ENCODE measurements at regions not wholly inside any gene's neighbourhood (a gene's known extent, or its start where the extent isn't known, plus 50 kb on each side); places are given as distances from the start of the nearest gene placed in this dataset.

DNA sequence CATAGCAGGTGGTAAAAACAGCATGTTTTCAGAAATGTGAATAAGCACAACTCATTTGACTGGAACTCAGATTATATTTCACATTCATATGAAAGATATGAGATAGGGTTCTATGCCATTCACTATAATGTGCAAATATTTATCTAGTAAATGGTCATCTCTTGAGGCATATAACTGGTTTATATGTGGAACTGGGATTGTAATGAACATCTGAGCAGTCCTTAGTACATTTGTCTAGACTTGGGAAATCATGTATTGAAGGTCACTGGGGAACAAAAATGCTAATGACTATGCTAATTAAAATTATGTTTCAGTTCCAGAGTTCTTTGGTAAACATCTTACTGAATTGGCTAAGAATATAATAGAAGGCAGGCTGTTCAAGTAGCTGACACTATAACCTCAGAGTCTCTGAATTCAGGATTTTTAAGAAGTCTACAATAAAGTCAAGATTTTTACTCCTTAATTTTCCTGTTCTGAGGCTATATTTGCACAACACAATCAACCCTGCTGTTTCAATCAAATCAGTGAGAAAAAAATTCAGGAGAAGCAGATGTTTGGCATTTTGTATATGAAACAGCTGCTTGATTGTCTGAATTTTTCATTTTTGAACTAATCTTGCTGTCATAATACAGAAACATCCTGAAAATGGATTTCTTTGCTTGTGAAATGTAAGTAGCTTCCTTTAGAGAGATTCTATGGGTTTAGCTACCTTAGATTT lies 244.8 kb upstream of the RGS18 start:
- DNase-seq = no peak

DNA sequence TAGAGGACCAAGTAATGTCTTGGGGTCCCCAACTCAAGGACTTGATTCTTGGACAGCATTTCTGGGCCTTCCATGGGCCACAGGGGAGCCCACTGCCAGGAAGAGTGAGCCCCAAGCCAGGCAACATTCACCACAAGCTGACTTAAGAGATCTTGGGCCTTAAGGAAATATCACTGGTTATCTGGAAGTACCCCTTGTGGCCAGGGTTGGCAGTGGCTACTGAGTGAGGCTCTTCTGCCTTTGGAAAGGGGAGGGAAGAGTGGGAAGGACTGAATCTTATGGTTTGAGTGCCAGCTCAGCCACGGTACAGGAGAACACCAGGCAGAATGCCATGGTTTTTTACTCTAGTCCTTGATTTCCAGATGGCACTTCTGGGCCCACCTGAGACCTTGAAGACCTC lies 228.9 kb upstream of the RGS18 start:
- DNase-seq = no peak

DNA sequence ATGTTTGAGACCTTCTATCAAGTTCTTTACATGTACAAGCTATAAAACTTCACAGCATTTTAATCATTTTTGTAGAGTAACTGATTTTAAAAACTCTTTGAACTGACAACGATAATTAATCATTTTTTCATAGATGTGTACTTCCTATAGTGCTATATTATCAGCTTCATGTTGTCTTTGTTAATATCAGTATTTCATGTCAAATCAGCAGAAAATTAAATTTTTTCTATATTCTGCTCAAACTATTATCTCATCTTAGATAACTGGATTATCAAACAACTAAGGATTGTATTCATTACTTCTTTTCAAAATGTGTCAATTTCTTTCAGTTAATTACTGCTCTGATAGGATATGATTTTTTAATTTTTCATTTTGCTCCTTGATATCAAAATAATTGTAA lies 214.6 kb upstream of the RGS18 start:
- no peak for DNase-seq

DNA sequence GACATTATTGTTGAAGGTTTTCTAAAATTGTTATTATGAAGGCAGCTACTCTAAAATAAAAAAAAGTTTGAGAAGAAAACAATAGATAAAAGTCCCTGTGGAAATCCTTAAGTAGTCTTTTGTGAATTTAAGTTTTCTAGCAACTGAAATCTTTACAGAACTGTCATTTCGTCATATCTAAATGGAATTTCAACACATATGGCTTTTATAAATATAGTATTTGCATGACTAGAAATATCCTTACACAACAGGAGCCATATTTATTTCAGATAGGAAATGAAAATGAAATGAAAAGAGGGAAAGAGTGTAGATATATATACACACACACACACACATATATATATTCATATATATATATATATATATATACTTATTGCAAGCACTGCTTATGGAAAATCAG lies 204.7 kb upstream of the RGS18 start:
- DNase-seq = peak; percentile 12

DNA sequence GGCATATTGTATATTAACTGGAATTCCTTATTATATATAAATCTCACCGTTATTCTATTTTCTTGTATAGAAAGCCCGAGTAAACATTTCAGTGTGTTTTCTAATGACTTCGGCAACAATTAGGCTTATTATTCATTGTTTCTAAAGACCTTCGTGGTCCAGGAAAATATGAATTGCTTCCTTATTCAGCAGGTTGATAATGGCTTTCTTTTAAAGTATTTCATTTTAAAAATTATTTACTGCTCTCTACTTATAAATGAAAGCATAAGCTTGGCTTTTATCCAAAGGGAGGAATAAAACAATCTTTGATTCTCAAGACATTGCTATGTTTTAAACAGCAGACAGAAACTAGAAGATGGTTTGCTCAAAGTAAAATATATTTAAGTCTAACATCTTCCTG lies 198.4 kb upstream of the RGS18 start:
- no peak for DNase-seq

DNA sequence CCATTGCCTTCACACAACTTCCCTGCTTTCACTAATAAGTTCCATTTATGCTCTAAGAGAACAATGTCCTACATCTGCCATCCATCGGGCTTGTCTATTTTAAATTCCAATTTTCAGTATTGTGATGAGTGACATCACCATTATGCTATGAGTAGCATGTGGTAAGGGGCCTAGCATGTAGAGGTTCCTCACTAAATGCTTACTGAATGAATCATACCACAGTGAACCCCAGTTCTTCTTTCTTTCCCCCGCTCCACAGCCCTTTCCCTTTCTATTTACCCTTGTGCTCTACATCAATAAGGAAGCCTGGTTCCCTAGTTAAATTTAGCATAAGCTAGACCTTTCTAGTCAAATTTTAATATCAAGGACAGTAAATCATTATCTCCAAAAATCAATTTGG lies 195.0 kb upstream of the RGS18 start:
- DNase-seq = peak; percentile 2

DNA sequence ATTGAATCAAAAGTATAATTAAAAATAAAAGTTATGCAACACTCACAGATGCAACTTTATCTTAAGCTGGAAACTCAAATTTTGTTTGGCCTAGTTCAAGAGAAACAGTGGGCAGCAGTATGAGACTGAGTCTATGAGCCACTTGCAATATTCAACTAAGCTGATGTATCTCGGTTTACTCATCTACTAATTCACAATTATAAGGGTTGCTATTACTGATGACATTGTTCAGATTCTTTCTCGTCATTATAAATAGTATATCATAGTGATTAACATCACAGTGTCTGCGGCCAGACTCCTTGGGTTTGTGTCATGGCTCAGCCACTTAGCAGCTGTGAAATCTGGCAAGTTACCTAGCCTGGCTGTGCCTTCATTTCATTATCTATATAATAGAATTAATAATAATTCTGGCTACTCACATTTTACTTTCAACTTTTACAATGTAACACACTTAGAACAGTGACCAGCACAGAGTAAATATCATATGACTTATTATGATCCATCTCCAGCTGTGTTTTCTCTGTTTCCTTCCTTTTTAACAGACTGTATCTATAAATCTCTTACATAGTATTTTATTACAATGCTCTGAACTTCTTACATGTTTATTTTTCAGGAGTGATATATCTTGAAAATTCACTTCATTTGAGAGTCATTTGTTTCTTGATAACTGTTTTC lies 194.3 kb upstream of the RGS18 start:
- no peak for DNase-seq

DNA sequence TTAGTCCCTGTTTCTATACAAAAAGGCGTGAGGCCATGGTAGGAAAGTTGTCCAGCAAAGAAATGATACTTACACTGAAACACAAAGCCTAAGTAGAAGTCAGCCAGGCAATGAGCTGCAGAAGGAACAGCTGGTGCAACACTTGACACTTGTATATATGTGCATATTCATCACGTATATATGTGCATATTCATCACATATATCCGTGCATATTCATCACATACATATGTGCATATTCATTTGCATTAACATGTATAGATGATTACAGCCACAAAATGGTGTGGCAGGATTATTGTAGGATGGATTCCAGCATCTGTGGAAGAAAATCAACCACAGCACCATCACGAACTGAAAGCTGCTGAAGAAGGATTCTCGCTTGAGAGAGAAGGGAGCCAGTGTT lies 189.0 kb upstream of the RGS18 start:
- no peak for DNase-seq

DNA sequence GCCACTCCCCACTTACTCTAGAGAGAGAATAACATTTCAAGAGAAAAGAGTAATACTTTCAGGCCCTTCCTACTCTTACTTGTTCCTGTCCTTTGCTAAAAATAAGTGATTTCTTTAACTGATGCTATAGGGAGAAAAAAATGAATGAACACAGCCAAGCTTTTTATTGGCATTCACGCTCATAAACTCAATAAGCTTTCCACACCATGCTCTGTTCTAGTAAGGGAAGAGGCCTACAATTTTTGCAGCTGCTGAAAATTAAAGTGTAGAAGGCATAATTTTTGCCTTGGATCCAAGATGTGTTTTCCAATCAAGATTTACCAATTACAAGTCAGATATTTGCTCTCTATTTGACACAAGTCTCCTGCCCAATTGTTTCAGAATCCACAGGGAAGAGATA lies 188.1 kb upstream of the RGS18 start:
- no peak for DNase-seq

DNA sequence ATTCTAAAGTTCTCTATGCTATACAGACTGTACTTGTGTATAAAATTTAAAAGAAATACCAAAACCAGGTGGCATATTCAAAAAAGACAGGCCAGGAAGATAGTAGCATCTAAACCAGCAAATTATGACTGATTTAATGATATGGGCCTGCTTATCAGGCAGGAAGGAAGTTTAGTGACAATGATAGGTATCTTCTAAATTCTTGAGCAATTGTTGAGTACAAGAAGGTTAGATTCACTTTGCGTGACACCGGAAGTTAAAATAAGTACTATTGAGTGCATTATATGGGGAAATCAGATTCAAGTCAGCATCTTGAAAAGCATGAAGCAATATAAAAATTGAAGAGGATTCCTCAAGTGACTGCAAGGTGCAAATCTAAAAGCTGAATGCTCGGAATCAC lies 186.8 kb upstream of the RGS18 start:
- peak; percentile 31 for DNase-seq

DNA sequence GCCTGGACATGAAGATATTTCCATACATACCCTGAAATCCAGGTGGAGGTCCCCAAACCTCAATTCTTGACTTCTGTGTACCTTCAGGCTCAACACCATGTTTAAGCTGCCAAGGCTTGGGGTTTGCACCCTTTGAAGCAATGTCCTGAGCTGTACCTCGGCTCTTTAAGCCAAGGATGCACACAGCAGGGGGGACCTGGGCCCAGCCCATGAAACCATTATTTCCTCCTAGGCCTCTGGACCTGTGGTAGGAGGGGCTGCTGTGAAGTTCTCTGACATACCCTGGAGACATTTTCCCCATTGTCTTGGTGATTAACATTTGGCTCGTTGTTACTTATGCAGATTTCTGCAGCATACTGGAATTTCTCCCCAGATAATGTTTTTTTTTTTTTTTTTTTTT lies 184.3 kb upstream of the RGS18 start:
- DNase-seq = no peak

DNA sequence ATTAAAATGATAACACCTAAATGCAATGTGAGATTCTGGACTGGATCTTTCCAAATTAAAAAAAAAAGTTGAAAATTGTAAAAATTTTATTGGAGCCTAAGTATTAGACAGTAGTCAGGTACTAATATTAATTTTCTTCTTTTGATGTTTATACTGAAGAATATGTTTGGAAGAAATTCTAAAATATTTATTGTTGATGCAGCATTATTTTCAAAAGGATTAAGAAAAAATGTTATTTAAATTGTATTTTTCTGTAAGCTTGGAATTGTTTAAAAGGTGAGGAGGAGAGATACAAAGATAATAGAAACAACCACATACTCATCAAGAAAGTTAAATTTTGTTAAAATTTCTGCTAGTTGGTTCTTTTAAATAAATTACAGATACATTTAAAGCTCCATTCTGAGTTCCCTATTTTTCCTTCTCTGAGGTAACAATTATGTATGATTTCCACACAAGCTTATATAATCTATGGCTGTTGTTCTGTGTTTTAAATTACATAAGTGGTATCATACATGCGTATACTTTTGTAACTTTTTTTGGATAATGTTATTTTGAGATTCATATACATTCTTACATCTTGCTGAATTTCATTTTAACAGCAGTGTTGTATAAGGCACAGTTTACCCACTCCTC lies 180.3 kb upstream of the RGS18 start:
- no peak for DNase-seq

DNA sequence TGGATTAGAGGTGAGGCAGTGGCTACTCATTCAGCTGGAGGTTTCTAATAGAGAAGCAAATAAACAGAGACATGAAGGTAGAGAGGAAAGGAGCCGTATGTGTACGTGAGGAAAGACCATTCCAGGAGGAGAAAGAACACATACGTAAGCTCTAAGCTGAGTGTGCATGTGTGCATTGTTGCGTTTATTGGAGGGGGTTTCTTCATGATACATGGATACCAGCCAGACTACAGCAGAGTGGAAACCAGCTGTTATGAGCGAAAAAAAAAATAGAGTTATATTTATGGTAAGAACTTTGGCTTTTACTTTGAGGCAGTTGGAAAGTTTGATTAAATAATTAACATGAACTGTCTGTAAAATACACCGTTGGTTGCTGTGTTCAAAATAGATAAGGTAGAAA lies 173.4 kb upstream of the RGS18 start:
- no peak for DNase-seq

DNA sequence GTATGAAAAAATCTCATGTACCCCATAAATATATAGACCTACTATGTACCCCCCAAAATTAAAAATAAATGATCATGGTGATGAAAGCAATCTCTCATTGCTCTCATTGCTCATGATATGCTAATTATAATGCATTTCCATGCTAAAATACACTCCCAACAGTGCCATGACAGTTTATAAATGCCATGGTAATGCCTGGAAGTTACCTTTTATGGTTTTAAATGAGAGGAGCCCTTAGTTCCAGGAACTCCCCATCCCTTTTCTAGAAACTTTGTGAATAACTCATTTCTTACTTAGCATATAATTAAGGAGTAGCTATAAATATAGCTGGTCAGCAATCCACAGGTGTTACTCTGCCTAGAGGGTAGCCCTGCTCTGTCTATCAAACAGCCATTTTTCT lies 166.1 kb upstream of the RGS18 start:
- no peak for DNase-seq

DNA sequence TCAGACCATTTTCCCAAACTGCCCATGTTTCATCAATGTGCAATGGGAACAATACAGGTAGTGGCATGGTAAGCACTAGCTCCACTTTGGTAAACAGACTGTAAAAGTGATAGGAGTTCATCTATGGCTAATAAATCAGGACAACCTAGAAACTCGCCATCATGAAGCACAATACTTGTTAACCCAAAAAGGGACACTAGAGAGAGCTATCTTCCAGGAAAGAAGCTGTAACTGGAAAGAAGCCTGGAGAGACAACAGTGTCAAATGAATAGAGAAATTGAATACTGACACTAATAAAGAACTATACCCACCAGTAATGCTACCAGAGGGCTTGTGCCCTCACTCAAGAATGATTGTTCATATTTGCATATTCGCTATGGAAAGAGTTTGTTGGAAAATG lies 164.7 kb upstream of the RGS18 start:
- DNase-seq = peak; percentile 54

DNA sequence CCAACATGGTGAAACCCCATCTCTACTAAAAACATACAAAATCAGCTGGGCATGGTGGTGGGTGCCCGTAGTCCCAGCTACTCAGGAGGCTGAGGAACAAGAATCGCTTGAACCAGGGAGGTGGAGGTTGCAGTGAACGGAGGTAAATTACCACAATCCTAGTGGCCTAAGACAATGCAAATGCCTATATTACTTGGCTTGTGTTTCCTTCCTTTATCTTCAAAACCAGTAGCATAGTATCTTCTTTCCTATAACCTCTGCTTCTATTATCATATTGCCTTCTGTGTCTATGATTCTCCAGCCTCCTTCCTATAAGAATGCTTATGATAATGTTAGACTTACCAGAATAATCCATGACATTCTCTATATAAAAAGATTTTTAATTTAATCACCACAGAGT lies 156.2 kb upstream of the RGS18 start:
- DNase-seq = peak; percentile 7

DNA sequence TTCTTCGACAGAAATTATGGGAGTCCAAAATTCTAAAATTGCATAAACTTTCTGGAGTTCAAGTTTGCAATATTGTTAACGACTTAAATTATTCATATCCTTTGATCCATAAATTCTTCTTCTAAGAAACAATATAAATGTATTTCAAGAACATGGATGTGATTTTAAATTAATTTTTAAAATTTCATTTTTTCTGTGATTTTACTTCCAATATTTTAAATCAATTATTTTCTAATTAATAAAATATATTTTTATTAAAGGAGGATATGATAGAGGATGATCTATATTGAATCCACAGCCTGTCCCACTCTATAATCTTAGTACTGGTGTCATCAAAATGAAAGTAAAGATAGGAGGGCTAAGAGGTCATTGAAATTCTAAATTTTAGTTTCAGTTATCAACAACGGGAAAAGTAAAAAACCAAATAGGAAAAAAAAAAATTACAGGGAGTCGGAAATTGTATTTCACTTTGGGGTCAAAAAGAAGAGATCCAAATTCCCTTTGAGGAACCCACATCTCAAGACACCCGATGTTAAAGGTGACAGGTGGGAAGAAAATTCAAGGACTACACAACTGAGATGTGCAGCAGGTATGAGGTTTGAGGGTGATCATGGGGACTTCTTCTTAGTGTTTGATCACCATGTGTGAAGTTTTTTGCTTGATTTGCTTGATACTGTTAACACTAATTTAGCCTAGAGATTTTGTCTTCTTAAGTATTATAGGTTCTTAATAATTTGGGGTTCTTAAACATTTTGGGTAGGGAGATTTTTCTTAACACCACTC lies 154.8 kb upstream of the RGS18 start:
- no peak for DNase-seq

DNA sequence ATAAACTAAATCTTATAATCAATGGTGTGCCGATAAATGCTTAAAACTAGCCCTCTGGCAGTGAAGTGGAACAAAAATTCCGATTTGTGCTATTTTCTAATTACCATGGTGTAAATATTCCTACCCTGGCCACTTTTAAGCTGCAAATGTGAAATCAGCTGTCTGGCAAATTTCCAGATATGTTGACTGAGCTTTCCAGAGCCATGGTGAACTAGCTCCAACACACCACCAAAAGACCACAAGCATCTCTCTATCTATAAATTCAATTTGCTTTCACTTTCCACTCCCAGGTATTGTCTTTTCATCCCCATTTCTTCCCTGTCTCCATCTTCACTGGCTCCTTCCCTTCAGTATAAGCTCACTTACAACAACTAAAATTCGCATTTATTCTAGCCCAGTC lies 152.3 kb upstream of the RGS18 start:
- DNase-seq = peak; percentile 26

DNA sequence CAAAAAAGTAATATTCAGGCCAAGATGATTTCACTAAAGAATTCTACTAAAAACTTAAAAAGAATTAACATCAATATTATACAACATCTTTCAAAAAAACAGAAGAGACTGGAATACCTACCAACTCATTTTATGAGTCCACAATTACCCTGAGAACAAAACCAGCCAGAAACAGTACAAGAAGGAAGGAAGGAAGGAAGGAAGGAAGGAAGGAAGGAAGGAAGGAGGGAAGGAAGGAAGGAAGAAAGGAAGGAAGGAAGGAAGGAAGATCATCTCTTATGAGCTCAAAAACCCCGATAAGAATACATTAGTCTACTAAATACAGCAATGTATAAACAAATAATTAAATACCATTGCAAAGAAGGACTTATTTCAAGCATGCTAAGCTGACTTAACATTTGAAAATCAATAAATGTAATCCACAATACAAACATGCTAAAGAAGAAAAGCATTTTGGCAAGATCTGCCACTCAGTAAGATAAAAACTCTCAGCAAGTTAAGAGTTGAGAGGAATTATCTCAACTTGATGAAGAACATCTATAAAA lies 149.9 kb upstream of the RGS18 start:
- DNase-seq = no peak

DNA sequence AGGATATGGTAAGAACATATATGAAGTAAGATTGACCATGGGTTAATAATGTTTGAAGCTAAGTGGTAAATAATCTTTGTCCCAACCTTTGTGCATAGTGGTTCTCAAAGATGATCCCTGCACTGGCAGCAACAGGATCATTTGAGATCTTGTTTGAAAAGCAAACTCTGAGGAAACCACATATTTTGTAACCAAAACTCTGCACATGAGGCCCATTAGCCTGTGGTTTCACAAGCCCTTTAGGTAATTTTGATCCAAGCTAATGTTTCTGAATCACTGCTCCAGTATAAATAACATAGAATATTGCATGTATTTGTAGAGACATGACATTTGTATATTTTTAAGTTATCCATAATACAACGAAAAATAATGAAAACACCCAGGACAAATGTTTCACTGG lies 147.9 kb upstream of the RGS18 start:
- DNase-seq = no peak

DNA sequence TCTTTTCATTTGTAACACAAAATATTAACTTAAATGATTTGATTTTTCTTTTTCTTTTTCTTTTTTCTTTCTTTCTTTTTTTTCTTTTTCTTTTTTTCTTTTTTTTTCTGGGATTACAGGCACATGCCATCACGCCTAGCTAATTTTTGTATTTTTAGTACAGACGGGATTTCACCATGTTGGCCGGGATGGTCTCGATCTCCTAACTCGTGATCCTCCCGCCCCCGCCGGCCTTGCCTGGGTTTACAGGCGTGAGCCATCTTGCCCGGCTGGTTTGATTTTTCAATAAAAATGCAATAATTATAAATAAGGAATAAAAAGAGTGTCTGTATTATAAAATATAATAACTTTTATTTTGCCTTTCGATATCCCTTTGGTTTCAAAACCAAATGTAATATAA lies 146.7 kb upstream of the RGS18 start:
- DNase-seq = no peak

DNA sequence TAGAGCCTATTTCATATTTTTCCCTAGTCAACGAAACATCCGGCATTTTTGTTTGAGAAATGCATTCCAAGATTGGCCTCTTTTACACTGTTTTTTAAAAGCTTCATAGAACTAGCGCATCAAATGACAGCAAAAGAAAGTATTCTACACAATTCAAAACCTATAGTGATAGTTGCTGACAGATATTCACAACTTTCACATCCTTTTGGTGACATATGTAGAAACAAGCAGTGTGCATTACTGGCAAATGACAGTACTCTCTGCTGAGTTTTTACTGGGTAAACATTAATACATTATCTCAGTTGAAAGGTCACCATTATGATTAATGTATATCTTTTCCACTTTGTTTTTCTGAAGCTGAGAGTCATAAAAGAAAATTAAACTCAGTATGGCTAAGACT lies 135.4 kb upstream of the RGS18 start:
- no peak for DNase-seq

DNA sequence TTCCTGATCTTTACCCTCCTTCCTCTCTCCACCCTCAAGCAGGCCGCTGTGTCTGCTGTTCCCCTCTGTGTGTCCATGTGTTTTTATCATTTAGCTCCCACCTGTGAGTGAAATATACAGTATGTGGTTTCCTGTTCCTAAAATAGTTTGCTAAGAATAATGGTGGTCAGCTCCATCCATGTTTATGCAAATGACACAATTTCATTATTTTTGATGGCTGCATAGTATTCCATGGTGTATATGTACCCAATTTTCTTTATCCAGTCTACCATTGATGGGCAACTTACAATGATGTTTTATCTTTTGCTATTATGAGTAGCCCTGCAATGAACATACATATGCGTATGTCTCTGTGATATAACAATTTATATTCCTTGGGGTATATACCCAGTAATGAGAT lies 133.4 kb upstream of the RGS18 start:
- no peak for DNase-seq
